Suprapubic skin (tissue), 4 donors: ENCODE measurements at regions not wholly inside any gene's neighbourhood (a gene's known extent, or its start where the extent isn't known, plus 50 kb on each side); places are given as distances from the start of the nearest gene placed in this dataset.

Source experiments
- EP300 ChIP-seq: sonication (generic); formaldehyde crosslinking; IDR thresholded peaks from one replicate; pipeline ENCODE4 v1.6.1; 2017; ENCODE audit warnings: antibody characterized with exemption
- POLR2A ChIP-seq, 2 donors: fragments of 450-650 bp; IDR thresholded peaks; one replicate each; pipeline ENCODE4 v1.6.1; 2017; ENCODE audit warnings: antibody characterized with exemption in 2 of 2, mild to moderate bottlenecking in 2 of 2, moderate library complexity in 2 of 2
- POLR2AphosphoS5 ChIP-seq, 3 donors: sonication (generic); formaldehyde crosslinking; IDR thresholded peaks; one replicate each; pipeline ENCODE4 v1.6.1; 2017; ENCODE audit warnings: antibody characterized with exemption in 3 of 3
- TF ChIP-seq, protein P1 (sequence below), 2 donors: fragments of 200-600 bp in 1 of 2; fragments of 450-650 bp in 1 of 2; sonication (generic) in 1 of 2; IDR thresholded peaks; one replicate each; pipeline ENCODE4 v1.5.1; 2016 to 2019; ENCODE audit warnings: antibody characterized with exemption in 2 of 2, mild to moderate bottlenecking in 1 of 2, moderate library complexity in 1 of 2

DNA sequence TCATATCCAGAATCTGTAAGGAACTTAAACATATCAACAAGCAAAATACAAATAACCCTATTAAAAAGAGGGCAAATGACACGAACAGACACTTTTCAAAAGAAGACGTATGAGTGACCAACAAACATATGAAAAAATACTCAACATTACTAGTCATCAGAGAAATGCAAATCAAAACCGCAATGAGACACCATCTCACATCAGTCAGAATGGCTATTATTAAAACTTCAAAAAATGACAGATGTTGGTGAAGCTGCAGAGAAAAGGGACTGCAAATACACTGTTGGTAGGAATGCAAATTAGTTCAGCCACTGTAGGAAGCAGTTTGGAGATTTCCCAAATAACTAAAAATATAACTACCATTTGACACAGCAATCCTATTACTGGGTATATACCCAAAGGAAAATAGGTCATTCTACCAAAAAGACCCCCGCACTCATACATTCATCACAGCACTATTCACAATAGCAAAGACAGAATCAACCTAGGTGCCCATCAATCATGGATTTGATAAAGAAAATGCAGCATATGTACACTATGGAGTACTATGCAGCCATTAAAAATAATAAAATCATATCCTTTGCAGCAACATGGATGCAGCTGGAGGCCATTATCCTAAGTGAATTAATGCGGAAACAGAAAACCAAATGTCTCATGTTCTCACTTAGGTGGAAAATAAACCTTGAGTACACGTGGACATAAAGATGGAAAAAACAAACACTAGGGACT is 230.1 kb upstream of the RAB4A start:
- TF ChIP-seq POLR2AphosphoS5 (IDR thresholded peaks at IDR 0.05), result no peak
- TF ChIP-seq, protein P1, sequence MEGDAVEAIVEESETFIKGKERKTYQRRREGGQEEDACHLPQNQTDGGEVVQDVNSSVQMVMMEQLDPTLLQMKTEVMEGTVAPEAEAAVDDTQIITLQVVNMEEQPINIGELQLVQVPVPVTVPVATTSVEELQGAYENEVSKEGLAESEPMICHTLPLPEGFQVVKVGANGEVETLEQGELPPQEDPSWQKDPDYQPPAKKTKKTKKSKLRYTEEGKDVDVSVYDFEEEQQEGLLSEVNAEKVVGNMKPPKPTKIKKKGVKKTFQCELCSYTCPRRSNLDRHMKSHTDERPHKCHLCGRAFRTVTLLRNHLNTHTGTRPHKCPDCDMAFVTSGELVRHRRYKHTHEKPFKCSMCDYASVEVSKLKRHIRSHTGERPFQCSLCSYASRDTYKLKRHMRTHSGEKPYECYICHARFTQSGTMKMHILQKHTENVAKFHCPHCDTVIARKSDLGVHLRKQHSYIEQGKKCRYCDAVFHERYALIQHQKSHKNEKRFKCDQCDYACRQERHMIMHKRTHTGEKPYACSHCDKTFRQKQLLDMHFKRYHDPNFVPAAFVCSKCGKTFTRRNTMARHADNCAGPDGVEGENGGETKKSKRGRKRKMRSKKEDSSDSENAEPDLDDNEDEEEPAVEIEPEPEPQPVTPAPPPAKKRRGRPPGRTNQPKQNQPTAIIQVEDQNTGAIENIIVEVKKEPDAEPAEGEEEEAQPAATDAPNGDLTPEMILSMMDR (IDR thresholded peaks at IDR 0.05), result no peak
- TF ChIP-seq POLR2A (IDR thresholded peaks at IDR 0.05), result no peak
- no peak for TF ChIP-seq EP300
